A549 (cell line): ENCODE measurements at regions not wholly inside any gene's neighbourhood (a gene's known extent, or its start where the extent isn't known, plus 50 kb on each side); places are given as distances from the start of the nearest gene placed in this dataset.

ENCODE experiments used
- BHLHE40 ChIP-seq: IDR thresholded peaks from 2 replicates; pipeline ENCODE4 v1.6.1; 2012; ENCODE audit warnings: low read depth, low read length, inconsistent platforms
- POLR2A ChIP-seq: IDR thresholded peaks from 2 replicates; pipeline ENCODE4 v1.6.1; 2012; ENCODE audit warnings: mild to moderate bottlenecking, low read length
- TF ChIP-seq, protein P1 (sequence below): fragments of >200 bp; sonication (Bioruptor Twin); formaldehyde crosslinking; IDR thresholded peaks from 3 replicates; pipeline ENCODE4 v1.5.1; 2016
- TF ChIP-seq, protein P2 (sequence below): fragments of 200-600 bp; sonication (generic); IDR thresholded peaks from 2 replicates; pipeline ENCODE4 v1.6.1; 2016; ENCODE audit warnings: antibody characterized with exemption, mild to moderate bottlenecking, moderate library complexity

DNA sequence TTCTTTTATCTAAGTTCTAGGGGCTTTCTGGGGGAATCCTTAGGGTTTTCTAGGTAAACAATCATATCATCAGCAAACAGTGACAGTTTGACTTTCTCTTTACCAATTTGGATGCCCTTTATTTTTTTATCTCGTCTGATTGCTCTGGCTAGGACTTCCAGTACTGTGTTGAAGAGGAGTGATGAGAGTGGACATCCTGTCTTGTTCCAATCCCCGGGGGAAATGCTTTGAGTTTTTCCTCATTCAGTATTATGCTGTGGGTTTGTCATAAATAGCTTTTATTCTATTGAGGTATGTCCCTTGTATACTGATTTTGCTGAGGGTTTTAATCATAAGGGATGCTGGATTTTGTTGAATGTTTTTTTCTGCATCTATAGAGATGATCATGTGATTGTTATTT is 549.5 kb downstream of the EPHA4 start:
- TF ChIP-seq, protein P1, sequence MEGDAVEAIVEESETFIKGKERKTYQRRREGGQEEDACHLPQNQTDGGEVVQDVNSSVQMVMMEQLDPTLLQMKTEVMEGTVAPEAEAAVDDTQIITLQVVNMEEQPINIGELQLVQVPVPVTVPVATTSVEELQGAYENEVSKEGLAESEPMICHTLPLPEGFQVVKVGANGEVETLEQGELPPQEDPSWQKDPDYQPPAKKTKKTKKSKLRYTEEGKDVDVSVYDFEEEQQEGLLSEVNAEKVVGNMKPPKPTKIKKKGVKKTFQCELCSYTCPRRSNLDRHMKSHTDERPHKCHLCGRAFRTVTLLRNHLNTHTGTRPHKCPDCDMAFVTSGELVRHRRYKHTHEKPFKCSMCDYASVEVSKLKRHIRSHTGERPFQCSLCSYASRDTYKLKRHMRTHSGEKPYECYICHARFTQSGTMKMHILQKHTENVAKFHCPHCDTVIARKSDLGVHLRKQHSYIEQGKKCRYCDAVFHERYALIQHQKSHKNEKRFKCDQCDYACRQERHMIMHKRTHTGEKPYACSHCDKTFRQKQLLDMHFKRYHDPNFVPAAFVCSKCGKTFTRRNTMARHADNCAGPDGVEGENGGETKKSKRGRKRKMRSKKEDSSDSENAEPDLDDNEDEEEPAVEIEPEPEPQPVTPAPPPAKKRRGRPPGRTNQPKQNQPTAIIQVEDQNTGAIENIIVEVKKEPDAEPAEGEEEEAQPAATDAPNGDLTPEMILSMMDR: no peak
- no peak for TF ChIP-seq BHLHE40
- TF ChIP-seq, protein P2, sequence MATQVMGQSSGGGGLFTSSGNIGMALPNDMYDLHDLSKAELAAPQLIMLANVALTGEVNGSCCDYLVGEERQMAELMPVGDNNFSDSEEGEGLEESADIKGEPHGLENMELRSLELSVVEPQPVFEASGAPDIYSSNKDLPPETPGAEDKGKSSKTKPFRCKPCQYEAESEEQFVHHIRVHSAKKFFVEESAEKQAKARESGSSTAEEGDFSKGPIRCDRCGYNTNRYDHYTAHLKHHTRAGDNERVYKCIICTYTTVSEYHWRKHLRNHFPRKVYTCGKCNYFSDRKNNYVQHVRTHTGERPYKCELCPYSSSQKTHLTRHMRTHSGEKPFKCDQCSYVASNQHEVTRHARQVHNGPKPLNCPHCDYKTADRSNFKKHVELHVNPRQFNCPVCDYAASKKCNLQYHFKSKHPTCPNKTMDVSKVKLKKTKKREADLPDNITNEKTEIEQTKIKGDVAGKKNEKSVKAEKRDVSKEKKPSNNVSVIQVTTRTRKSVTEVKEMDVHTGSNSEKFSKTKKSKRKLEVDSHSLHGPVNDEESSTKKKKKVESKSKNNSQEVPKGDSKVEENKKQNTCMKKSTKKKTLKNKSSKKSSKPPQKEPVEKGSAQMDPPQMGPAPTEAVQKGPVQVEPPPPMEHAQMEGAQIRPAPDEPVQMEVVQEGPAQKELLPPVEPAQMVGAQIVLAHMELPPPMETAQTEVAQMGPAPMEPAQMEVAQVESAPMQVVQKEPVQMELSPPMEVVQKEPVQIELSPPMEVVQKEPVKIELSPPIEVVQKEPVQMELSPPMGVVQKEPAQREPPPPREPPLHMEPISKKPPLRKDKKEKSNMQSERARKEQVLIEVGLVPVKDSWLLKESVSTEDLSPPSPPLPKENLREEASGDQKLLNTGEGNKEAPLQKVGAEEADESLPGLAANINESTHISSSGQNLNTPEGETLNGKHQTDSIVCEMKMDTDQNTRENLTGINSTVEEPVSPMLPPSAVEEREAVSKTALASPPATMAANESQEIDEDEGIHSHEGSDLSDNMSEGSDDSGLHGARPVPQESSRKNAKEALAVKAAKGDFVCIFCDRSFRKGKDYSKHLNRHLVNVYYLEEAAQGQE: no peak
- TF ChIP-seq POLR2A: no peak
